GM12874 (cell line): ENCODE measurements at regions not wholly inside any gene's neighbourhood (a gene's known extent, or its start where the extent isn't known, plus 50 kb on each side); places are given as distances from the start of the nearest gene placed in this dataset.

Experiments used
- CTCF ChIP-seq: IDR thresholded peaks from 2 replicates; pipeline ENCODE4 v1.5.1; 2011; ENCODE audit warnings: low read depth, mild to moderate bottlenecking, control low read depth, low read length, moderate library complexity; ENCODE audit not compliant: insufficient read depth

GRCh38 chr4:106698621-106699195 lies 330.1 kb upstream of the GIMD1 start:
- no peak for TF ChIP-seq CTCF

GRCh38 chr4:106695501-106696262 lies 327.1 kb upstream of the GIMD1 start:
- TF ChIP-seq CTCF = no peak

GRCh38 chr4:106694232-106694631 lies 325.7 kb upstream of the GIMD1 start:
- no peak for TF ChIP-seq CTCF

GRCh38 chr4:106691749-106692148 lies 323.2 kb upstream of the GIMD1 start:
- no peak for TF ChIP-seq CTCF

GRCh38 chr4:106690487-106690886 lies 321.9 kb upstream of the GIMD1 start:
- TF ChIP-seq CTCF = no peak

- TF ChIP-seq CTCF = no peak
These were observed 318.4 kb upstream of the GIMD1 start for GRCh38 chr4:106687026-106687425.

- no peak for TF ChIP-seq CTCF
These were observed 312.9 kb upstream of the GIMD1 start for GRCh38 chr4:106681381-106681921.
